Ovary (tissue), 7 donors: ENCODE measurements at regions not wholly inside any gene's neighbourhood (a gene's known extent, or its start where the extent isn't known, plus 50 kb on each side); places are given as distances from the start of the nearest gene placed in this dataset.

Experiments
- DNase-seq, 5 donors: peaks; one replicate each; pipeline ENCODE4 v3.0.0-alpha.2; 2019 to 2020
- H3K27ac ChIP-seq, 2 donors: fragments of 200-600 bp; one replicate each; pipeline versions ENCODE4 v1.5.1 to v1.8.0; 2019 to 2022
- H3K27me3 ChIP-seq: fragments of 200-600 bp; one replicate; pipeline ENCODE4 v1.8.0; 2022
- H3K36me3 ChIP-seq: fragments of 200-600 bp; sonication (generic); one replicate; pipeline ENCODE4 v1.5.1; 2019
- H3K4me1 ChIP-seq: one replicate; pipeline ENCODE4 v1.8.1; 2013; ENCODE audit warnings: mild to moderate bottlenecking, moderate library complexity; ENCODE audit not compliant: insufficient read depth
- H3K4me3 ChIP-seq: fragments of 200-600 bp; sonication (generic); one replicate; pipeline ENCODE4 v1.5.1; 2017
- H3K9me3 ChIP-seq, 2 donors: fragments of 200-600 bp in 1 of 2; sonication (generic) in 1 of 2; one replicate each; pipeline versions ENCODE4 v1.5.1 to v1.8.1; 2013 to 2019; ENCODE audit warnings: mild to moderate bottlenecking in 1 of 2, moderate library complexity in 1 of 2
- EP300 ChIP-seq: sonication (generic); formaldehyde crosslinking; IDR thresholded peaks from one replicate; pipeline ENCODE4 v1.6.1; 2017; ENCODE audit warnings: antibody characterized with exemption
- POLR2A ChIP-seq: fragments of 450-650 bp; IDR thresholded peaks from one replicate; pipeline ENCODE4 v1.6.1; 2017; ENCODE audit warnings: antibody characterized with exemption, mild to moderate bottlenecking, moderate library complexity
- WGBS, 3 donors: extraction: QIAGEN DNeasy Blood & Tissue Kit in 1 of 3; methylation state at CpG; one replicate each; pipeline versions ENCODE4 v1.1.5 to v1.1.7; 2013 to 2017; 5-methylcytosine and 5-hydroxymethylcytosine counted together
- intact Hi-C, 4 donors: fragments of 100-400 bp; cut with DNase I; formaldehyde crosslinking; loops; one replicate each; pipeline versions ENCODE4 v1.11.0 to v1.15.1; 2022 to 2023
- TF ChIP-seq, protein P1 (sequence below), 3 donors: fragments of 450-650 bp in 2 of 3; fragments of 200-600 bp in 1 of 3; IDR thresholded peaks; one replicate each; pipeline versions ENCODE4 v1.5.1 to v1.8.0; 2016 to 2022; ENCODE audit warnings: antibody characterized with exemption in 3 of 3, mild to moderate bottlenecking in 1 of 3
- donor health status: DM: no; HTN: no; CAD: no; lungs with moderate emphysema.
- donor health status: DM: no; HTN: no; CAD: no.
- donor health status: Bipolar disorder and iron deficiency.
- donor health status: DM: no; HTN: no; CAD: no.
- donor health status: DM: yes; HTN: yes; CAD: no.

DNA sequence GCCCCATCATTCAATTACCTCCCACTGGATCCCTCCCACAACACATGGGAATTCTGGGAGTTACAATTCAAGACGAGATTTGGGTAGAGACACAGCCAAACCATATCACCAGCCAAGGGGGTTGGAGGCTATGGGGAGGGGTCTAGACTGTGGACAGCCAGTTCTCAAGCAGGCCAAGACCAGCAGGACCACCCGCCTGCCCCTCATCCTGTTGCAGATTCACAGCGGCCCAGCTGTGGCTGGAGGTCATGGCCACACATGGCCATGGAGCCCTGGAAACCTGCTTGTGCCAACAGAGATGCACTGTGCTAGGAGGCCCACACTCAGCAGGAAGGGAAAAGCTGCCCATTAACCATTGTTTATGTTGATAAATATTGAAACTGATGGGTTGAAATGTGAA is 240.5 kb downstream of the TTLL2 start:
- peaks cover 10% of the 10 kb centered on the region for H3K4me1 ChIP-seq
- H3K9me3 ChIP-seq, result no peaks in the 10 kb centered on the region
- no peak overlapping the region for H3K27ac ChIP-seq
- 48 to 69% (median 61%) methylated on average over 3 of the region's 3 CpGs for WGBS, 3 donors
- H3K4me3 ChIP-seq, result no peak overlapping the region
- intact Hi-C loops, result no loop called here
- DNase-seq, result no peak
- H3K36me3 ChIP-seq, result no peaks in the 10 kb centered on the region
- TF ChIP-seq EP300 (no peak), POLR2A (no peak)
- TF ChIP-seq, protein P1, sequence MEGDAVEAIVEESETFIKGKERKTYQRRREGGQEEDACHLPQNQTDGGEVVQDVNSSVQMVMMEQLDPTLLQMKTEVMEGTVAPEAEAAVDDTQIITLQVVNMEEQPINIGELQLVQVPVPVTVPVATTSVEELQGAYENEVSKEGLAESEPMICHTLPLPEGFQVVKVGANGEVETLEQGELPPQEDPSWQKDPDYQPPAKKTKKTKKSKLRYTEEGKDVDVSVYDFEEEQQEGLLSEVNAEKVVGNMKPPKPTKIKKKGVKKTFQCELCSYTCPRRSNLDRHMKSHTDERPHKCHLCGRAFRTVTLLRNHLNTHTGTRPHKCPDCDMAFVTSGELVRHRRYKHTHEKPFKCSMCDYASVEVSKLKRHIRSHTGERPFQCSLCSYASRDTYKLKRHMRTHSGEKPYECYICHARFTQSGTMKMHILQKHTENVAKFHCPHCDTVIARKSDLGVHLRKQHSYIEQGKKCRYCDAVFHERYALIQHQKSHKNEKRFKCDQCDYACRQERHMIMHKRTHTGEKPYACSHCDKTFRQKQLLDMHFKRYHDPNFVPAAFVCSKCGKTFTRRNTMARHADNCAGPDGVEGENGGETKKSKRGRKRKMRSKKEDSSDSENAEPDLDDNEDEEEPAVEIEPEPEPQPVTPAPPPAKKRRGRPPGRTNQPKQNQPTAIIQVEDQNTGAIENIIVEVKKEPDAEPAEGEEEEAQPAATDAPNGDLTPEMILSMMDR (IDR thresholded peaks at IDR 0.05), result no peak
- no peaks in the 10 kb centered on the region for H3K27me3 ChIP-seq

DNA sequence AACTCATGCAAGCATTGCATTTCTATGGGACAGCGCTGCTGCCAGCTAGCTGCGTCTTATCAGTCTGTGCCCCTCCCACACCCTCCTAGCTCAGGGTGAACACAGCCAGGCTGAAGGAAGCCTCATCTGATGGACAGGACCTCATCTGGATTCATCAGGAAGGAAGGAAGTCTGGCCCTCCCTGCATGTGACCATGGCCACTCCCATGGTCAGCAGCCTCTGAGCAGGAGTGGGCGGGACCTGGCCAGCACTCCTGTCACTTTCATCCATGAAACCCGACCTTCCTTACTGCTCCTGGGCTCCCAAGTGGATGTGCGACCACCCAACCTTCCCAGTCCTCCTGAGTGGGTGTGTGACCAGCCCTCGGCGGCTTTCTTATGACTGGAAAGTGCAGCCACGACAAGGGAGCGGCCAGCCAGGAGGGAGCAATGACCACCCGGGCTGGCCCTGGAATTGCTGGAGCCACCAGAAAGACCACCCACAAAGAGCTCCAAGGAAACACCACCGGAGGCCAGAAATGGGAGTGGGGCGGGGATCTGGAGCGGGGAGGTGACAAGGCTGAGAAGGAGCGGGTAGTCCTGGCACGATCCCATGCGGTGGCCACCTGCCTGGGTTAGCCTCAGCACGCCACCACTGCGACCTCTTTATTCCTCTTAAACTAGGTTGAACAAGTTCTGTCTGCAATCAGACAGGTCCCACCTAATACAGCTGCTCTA is 241.2 kb downstream of the TTLL2 start:
- Histone ChIP-seq H3K4me1 (peaks cover 10% of the 10 kb centered on the region), H3K27ac (no peak overlapping the region), H3K4me3 (no peak overlapping the region), H3K9me3 (no peaks in the 10 kb centered on the region), H3K27me3 (no peaks in the 10 kb centered on the region), H3K36me3 (no peaks in the 10 kb centered on the region)
- intact Hi-C loops, result no loop called here
- no peak for TF ChIP-seq POLR2A
- TF ChIP-seq EP300, result no peak
- TF ChIP-seq, protein P1 (IDR thresholded peaks at IDR 0.05), result no peak
- 36 to 54% (median 51%) methylated on average over 18 of the region's 18 CpGs for WGBS, 3 donors
- DNase-seq, result no peak

DNA sequence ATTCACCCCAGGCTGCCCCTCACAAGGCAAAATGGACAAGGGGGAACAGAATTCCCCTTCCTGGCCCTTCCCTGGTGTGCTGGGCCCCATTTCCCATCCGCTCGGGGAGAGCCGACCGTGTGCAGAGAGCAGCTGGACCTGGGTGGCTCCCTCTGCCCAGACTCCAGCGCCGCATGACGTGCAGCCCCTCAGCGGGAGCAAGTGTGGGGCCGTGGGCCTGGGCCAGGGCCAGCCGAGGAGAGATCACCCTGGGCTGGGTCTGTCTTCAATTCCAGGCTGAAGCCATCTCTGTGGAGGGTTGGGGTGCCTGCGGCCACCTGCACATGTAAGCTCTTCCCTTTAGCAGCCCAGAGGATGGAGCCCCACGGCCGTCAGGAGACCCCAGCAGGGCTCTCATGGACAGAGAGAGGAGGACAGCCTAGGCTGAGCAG is 241.8 kb downstream of the TTLL2 start:
- no peak for TF ChIP-seq EP300
- TF ChIP-seq, protein P1 (IDR thresholded peaks at IDR 0.05), result no peak
- no peak for TF ChIP-seq POLR2A
- H3K9me3 ChIP-seq, result no peaks in the 10 kb centered on the region
- 82 to 85% (median 85%) methylated on average over 11 to 13 of the region's 13 CpGs for WGBS, 3 donors
- no peak for DNase-seq
- H3K27ac ChIP-seq, result no peak overlapping the region
- intact Hi-C loops, result no loop called here
- no peak overlapping the region for H3K4me3 ChIP-seq
- H3K4me1 ChIP-seq, result peaks cover 10% of the 10 kb centered on the region
- no peaks in the 10 kb centered on the region for H3K27me3 ChIP-seq
- no peaks in the 10 kb centered on the region for H3K36me3 ChIP-seq

DNA sequence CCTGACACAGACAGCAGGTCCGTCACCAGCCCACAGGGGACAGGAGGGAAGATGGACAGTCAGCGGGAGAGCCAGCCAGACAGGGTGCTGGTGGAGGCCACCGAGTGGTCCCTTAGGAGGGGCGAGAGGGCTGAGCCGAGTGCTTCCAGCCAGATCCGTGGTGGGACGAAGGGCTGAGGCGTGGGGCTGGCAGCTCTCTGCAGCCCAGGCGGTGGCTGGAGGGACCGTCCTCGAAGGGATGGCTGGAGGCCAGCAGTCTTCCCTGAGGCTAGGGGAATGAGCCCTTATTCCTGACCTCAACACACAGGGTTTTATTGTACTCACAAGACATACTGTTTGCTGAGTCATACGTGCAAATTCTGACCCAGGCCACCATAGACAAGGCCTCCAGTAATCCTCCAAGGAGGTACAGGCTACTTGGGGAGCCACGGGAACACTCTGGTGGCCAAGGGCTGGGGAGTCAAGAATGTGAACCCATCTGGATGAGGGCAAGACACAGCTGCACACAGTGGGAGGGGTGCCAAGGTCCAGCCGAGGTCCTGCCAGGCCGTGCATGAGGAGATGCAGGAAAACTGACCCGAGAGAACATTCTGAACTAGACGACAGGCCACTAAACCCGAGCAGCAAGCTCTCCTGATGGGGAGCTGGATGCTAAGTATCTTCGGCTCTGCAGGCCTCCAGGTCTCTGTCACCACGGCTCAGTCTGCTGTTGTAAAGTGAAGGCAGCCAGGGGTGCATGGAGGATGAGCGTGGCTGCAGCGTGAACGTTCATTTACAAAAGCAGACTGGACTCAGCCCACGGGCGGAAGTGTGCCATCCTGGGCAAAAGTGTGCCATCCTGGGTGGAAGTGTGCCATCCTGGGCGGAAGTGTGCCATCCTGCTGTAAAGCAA is 242.5 kb downstream of the TTLL2 start:
- WGBS, 3 donors, result 77 to 83% (median 81%) methylated on average over 25 to 26 of the region's 26 CpGs
- no peak for DNase-seq
- no peak overlapping the region for H3K27ac ChIP-seq
- H3K4me3 ChIP-seq, result no peak overlapping the region
- no peak for TF ChIP-seq POLR2A
- TF ChIP-seq, protein P1 (IDR thresholded peaks at IDR 0.05), result no peak
- TF ChIP-seq EP300, result no peak
- H3K36me3 ChIP-seq, result no peaks in the 10 kb centered on the region
- H3K4me1 ChIP-seq, result peaks cover 10% of the 10 kb centered on the region
- intact Hi-C loops, result no loop called here
- H3K9me3 ChIP-seq, result no peaks in the 10 kb centered on the region
- no peaks in the 10 kb centered on the region for H3K27me3 ChIP-seq
